HG03432 (cell line): ENCODE measurements at regions not wholly inside any gene's neighbourhood (a gene's known extent, or its start where the extent isn't known, plus 50 kb on each side); places are given as distances from the start of the nearest gene placed in this dataset.

Experiments used
- ATAC-seq: cut with Tn5 transposase; IDR thresholded peaks from one replicate; pipeline ENCODE4 v1.9.1; 2021; ENCODE audit warnings: mild to moderate bottlenecking, moderate library complexity; ENCODE audit not compliant: unreplicated experiment

DNA sequence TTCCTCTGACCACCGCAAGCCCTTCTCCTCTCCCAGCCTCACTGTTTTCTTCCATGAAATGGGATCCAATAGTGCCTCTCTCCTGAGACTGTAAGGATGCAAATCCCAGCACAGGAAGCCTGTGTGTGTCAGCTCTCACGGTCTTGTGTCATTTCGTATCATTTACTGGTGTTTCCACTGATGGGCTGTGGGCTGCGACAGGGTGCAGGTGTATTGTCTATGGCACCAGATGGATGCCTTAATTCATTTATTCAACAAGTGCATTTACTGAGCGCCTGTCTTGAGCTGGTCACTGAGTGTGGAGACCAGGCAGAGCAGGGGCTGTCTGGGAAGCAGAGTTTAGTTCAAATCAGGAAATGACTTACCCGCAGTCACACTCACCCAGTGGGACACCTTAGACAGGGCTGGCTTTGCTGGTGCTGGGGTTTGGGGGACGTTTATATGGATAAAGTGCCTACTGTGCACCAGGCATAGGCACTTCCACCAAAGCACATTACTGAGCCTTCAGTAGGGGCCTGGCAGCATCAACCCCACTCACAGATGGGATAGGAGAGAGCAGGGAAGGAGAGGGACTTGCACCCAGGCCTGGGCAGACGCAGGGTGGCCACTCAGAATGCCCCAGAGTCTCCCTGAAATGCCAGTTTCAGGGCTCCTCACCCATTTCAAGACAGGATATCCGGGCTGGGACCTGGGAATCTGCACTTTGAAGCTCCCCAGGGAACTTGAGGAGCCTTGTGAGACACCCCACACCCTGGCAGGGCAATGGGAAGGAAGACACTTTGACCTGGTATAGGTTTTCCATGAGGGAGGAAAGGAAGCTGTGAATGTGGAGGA is 398.9 kb downstream of the MATN1 start:
- no peak for ATAC-seq

- no peak for ATAC-seq
Measured at GRCh38 chr1:30323841-30324240, 399.5 kb downstream of the MATN1 start.

- ATAC-seq, result no peak
Measured at GRCh38 chr1:30323352-30323751, 400.0 kb downstream of the MATN1 start.

GRCh38 chr1:30322859-30323257 is 400.5 kb downstream of the MATN1 start:
- ATAC-seq, result no peak

DNA sequence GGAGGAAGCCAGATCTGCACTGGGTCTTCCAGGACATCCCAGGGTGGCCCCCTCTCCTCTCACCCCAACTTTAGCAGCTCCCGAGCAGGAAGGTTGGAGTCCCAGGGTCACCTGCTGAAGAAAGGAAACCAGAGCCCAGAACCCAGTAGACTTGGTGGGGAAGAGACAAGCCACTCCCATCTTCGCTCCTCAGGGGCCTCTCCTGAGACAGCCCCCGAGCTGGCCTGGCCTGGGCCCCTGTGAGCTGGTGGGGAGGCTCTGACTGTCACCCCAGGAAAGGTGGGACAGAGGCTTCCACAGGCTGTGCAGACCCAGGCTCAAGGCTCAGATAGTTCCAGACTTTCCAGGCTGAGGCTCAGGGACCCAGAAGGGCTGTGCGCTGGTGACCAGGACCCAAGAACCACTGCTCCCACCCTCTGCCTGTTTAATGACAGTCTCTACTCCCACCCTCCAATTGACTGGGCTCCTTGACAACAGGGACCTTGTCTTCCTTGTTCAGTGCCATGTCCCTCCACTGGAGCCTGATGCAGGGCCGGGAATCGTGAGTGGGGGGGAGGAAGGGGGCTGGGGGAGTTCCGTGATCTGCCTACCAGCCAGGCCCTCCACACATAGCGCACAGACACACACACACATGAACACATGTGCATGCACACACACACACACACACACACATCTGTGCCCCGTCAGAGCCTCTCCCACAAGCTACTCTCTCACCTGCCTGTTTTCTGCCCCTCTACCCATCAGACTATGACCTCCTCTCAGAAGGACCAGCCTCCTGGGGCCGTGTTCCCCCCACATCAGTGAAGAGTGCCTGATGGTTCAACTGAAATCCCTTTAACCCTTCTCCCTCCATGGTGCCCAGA is 401.2 kb downstream of the MATN1 start:
- no peak for ATAC-seq

- no peak for ATAC-seq
Measured at GRCh38 chr1:30321246-30321910, 402.0 kb downstream of the MATN1 start.

DNA sequence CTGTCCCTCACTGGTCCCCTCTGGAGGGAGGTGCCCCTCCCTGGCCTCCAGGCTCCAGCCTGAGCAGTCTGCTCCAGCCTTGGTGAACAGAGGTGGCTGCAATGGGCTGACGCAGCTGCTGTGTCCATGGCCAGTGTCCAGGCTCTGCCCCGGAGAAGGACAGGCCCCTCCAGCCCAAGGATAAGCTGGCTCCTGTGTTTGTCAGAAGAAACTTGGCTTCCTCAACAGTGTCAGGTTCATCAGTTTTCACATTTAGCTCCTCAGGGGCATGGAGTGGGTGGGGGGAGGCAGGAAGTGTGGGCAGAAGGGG is 402.8 kb downstream of the MATN1 start:
- ATAC-seq, result no peak

DNA sequence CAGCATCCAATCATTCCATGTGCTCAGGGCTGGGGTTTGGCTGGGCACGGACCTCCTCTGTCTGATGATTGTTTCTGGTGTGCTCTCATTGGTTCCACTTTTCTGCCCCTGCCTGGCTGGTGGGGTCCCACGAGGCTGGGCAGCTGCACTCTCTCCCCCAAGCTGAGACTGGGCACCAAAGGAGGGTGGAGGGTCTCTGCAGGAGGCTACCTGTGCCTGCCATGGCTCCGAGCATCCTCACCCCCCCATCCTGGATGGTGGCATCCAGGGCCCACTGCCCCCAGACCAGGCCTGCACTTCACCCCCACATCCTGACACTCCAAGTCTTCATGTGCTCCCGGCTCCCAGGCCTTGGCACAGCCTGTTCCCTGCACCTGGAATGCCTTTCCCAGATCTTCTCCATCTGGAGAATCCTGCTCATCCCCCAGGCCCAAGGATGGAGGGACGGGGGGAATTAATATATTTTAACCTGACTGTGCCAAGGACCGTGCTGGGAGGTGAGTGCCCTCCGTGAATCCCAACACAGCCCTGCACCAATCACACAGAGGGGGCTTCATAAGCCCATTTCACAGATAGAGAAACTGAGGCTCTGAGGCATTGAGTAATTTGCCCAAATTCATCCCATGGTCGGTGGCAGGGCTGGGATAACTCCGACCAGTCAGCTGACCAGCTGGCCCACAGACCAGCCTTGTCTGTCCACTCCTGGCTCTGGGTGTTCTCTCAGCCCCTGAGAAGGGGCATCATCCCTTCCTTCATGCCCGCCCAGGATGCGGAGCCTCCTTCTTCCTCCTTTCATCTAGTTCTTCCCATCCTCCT is 403.4 kb downstream of the MATN1 start:
- ATAC-seq, result no peak

DNA sequence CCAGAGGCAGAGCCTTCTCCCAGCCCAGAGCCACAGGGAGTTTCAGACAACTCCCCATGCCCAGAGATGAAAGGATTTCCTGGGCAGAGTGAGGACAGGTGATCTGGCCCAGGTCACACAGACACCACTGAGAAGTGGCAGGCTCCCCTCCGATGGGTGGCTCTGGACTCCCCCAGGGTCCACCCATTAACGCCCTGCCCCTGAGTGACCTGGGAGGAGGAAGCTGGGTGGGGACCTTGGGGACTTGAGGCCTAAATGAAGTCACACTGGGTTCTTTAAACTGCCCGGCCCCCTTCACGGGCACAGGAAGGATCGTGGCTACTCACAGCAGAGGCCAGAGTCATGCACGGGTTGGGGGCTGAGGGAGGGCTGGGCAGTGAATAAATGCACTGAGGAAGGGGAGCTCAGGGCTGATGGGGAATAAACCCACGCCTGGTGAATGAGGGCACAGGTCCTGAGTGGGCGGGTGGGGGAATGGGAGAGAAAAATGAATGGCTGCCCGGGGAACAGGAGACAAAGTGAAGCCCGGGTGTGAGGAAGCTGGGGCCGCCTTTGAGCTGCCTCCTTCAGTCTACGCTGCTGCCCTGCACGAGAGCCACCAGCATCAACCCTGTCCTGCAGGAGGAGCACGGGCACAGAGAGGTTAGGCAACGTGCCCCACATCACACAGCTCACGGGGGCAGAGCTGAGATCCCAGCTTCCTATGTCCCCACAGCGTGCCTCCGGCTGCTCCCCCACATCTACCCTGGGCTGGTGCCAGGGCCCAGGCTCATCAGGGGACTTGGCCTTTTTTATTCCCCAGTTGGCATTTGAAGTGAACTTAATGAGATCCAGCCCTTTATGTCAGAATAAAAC is 404.3 kb downstream of the MATN1 start:
- ATAC-seq, result no peak

DNA sequence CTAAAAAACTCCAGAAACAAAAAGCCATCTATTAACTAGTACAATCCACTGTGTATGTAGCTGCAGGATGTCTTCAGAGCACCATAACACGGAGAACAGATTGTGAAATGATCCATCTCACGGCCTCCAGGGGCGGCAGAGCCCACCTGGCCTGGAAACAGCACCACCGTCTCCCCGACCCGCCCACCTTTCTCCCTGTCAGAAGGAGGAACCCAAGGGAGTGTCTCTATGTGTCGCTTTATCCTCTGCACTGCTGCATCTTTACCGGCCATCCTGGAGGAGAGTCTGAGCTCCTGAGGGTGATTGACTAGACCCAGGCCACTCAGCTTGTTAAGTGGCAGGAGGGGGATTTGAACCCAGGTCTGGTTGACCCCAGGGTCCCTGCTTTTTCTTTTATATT is 405.0 kb downstream of the MATN1 start:
- no peak for ATAC-seq

DNA sequence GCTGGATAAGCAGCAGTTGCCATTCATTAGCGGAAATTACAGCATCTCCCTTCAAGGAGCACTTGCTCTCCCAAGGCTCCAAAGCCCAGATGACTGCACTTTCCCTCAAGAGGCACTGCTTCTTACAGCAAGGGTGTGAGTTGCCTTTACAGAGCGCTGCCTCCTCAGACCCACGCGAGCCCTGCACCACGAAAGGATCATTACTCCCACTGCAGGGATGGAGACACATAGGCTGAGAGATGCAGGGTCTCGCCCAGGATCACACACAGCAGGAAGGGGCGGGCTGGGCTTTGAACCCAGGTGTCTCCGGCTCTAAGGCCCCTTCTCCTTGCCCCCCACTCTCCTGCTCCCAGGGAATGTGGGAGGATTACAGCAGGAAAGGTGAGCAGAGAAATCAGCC is 405.5 kb downstream of the MATN1 start:
- no peak for ATAC-seq

GRCh38 chr1:30316056-30316455 is 407.3 kb downstream of the MATN1 start:
- ATAC-seq, result no peak

DNA sequence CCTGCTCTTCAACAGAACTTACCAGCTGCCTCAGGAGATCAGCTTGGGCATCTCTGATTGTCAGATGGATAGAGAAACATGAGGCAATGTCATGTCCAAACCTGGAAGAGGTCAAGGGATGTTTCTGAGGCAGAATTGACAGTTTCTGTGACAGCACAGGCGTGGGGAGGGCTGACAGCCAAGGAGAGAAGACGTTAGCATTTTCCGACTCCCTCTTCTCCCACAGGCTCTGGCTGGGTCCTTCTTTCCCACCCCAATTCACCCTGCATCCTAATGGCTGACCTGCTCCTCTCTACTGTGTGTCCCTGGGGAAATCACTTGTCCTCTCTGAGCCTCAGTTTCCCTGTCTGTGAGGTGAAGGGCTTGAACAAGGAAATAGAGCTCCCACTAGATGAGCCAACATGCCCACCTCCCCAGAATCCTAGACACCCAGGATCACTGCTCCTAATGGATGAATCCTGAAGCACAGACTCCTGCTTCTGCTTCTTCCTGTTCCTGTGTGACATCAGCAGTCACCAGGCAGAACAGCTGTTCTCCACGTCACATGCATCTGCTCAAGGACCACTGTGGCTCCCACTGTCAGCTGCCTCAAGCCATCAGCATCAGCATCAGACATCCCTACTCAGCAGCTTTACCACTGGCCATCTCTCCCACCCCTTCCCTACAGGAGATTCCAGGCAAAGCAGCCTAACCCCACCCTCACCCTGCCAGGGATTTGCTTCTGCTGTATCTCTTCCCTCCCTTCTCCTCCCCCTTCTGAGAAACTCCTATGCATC is 408.0 kb downstream of the MATN1 start:
- no peak for ATAC-seq

- ATAC-seq, result no peak
Measured at GRCh38 chr1:30314591-30314990, 408.8 kb downstream of the MATN1 start.

- no peak for ATAC-seq
Measured at GRCh38 chr1:30313584-30313983, 409.8 kb downstream of the MATN1 start.

DNA sequence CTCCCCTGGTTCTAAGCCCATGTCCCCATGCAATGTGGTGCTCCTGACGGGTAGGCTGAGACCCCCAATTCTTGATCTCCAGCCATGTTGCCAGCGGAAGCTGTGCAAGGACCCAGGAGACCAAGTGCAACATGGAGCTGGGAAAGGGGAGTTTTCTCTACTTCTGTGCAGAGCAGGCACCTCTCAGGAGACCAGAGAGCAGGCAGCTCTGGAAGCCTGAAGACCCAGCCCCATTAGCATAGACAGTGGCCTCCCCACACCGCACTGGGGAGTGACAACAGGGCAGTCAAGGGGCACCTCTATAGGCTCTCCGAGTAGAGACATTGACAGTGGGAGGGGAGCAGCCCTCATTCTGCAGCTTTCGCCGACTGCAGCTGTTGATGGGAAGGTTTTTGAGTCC is 410.2 kb downstream of the MATN1 start:
- ATAC-seq, result no peak

GRCh38 chr1:30312226-30312625 is 411.2 kb downstream of the MATN1 start:
- ATAC-seq, result no peak

DNA sequence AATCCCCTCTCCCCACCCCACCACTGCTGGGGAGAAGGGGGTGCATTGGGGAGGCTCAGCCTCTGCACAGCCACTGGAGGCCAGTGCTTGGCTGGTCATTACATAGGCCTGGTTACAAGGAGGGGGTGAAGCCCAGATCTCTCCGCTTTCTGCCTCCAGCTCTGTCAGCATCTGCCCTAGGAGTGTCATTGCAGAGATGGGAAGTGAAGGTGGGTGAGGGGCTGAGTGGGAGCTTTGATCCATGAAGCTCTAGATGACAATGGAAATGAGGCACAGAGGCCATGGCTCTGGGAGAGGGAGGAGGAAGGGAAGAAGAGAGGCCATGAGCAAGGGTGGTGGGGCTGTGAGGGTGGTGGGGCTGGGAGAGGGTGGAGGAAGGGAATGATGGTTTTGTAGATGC is 411.6 kb downstream of the MATN1 start:
- no peak for ATAC-seq
